Posterior vena cava (tissue), 2 donors: ENCODE measurements at regions not wholly inside any gene's neighbourhood (a gene's known extent, or its start where the extent isn't known, plus 50 kb on each side); places are given as distances from the start of the nearest gene placed in this dataset.

Experiments used
- DNase-seq: peaks from one replicate; pipeline ENCODE4 v3.0.0-alpha.2; 2020; ENCODE audit warnings: low spot score
- intact Hi-C, 2 donors: fragments of 100-400 bp; cut with DNase I; formaldehyde crosslinking; loops; one replicate each; pipeline versions ENCODE4 v1.14.1 to v1.14.2; 2022 to 2023
- donor health status: DM: yes; HTN: yes; CAD: no.
- donor health status: DM: yes; HTN: yes; CAD: no.

DNA sequence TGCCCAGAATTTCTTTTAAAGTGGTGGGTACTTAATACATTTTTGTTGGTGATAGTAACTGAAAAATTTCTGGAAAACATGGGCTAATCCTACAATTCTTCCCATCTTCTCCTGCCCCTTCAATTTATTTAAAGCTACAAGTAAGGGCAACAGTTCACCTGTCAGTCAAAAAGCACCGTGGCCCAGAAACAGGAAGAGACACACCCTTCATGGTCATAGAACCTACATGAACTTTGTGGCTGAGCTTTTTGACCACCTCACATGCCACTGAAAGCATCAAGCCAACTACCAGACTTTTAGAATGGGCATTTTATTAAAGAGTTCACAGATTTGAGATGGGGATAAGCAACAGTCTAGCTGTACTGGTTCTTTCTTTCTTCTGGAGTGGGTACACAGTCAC lies 201.1 kb upstream of the CNR1 start:
- intact Hi-C loops = no loop called here
- DNase-seq = no peak

DNA sequence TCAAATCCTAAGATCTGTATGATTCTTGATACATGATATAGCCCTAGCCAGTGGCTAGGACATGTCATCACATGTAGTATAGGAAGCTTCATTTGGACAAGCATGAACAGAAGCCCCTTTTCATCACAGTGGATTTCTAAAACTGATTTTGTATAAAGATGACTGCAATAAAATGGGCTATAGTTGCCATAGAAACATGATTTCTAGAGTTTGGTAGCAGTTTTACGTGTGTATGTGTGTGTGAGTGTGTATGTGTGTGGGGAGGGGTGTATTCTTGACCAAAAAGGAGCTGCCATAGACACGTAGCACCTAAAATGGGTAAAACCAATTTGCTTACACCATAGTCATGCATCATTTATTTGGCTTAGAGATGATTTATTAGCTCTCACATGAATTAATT lies 200.5 kb upstream of the CNR1 start:
- intact Hi-C loops = no loop called here
- no peak for DNase-seq

DNA sequence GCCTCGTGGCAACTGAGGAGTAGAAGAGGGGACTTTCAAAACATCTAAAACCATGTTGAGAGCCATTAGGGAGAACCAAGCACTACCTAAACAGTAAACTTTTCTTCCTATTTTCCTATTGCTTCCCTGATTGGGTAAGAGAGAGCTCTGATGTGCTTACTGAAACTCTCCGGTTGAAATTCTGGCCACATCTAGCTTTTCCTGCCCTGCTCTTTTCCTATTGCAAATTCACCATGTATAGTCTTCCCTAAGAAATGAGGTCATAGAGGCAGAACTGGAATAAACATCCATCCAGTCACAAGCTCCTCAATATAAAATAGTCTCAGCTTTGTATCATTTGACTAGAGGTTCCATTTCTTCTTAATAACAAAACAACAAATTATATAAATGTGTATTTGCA lies 199.5 kb upstream of the CNR1 start:
- DNase-seq = no peak
- intact Hi-C loops = no loop called here

DNA sequence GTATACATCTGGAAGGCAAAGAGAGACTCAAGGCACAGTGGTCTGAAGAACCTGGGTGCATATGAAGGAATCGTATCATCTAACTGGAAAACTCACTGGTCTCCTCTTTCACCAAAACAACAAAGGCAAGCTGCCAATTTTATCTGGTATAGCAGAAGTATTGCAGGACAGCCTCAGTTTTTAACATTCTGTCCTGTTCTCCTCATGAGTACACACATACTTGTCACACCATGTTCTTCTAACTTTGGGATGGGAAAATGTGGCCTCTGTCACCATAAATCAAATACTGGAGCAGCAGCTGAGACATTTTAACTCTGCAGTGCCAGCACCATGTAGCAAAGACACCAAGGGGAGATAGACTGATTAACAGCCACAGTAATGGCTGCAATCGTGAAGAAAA lies 199.1 kb upstream of the CNR1 start:
- intact Hi-C loops = no loop called here
- DNase-seq = no peak

DNA sequence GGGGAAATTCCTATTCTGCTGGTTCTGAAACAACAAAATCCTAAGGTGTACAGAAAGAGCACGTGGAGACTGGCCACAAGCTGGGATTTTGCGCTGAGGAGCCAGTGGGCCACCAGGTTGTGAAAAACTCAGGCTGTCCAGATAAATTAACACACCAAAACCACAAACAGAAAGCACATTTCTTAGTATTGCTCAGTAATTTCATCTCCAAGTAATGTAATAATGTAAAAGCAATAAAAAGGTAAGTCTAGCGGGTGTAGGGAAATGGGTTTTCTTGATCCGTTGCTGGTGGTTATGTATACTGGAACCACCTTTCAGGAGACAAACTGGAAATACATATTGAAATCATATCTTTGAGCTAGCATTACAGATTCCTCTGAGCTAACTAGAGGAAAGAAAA lies 195.6 kb upstream of the CNR1 start:
- no peak for DNase-seq
- intact Hi-C loops = no loop called here

DNA sequence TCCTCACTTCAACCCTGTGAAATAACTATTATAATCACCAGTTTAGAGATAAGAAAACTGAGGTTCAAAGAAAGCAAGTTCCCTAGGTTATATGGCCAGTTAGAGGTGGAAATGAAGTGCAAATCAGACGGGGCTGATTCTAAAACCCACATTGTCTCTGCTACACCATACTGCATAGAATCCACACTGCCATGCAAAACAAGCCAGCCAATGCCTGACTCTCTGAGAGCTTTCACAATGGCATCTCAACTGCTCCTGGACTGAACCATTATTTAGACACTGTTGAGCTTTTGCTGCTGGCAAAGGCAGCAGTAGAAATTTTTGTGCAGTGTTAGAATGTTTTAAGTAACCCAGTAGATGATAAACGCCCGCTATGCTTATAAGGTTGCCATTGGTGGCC lies 195.2 kb upstream of the CNR1 start:
- intact Hi-C loops = no loop called here
- no peak for DNase-seq

DNA sequence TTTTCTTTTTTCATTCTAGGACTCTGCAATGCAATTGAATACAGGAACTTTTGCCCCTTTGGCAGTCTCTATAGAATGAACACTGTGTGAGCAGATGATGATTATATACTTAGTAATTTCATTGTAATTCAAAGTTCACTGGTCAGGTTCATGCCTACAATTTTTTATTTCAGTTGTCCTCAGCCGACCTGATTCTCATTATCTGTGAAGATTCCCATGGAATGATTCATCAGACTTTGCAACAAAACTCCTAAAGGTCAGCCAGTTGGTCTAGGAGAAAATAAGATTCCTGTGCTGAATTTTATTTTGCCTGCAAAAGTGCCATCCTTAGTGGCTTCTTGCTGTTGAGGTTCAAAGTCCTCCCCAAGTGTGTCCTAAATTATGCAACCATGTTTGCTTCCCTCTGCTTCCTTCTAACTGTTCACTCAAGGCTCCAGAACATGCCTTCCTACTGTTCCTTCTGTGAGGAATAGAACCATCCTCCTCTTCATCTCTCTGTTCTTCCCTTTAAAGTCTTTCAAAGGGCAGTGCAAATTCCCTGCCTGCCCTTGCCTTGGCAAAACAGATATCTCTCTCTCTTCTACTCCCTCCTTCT lies 194.2 kb upstream of the CNR1 start:
- DNase-seq = no peak
- intact Hi-C loops = no loop called here

DNA sequence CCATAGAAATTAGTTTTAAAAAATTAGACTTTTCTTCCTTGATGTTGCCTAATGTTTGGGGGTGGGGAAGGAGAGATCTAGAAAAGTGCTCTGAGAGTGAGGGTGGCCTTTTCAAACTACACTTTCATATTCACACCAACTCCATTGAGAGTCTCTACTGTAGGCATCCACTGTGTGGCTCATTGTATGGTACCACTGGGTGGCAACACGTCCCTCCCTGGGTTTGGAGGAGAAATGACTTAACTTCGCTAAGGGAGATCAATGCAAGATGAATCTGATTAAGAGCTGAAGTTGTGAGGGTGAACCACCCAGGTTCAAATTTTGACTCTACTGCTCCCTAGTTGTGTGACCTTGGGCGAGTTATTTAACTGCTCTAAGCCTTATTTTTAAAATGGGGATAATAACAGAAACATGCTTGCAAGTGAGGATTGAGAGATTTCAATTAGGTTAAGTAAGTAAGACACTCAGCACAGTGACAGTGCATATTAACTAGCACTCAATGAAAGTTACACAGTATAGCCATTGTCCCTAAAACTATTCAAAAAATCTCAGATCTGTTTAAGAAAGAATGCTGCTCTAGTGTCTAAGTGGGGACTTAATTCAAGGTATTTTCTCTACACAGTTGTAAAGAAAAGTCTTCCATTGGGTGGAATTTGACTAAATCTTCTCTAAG lies 193.5 kb upstream of the CNR1 start:
- intact Hi-C loops = no loop called here
- DNase-seq = no peak

DNA sequence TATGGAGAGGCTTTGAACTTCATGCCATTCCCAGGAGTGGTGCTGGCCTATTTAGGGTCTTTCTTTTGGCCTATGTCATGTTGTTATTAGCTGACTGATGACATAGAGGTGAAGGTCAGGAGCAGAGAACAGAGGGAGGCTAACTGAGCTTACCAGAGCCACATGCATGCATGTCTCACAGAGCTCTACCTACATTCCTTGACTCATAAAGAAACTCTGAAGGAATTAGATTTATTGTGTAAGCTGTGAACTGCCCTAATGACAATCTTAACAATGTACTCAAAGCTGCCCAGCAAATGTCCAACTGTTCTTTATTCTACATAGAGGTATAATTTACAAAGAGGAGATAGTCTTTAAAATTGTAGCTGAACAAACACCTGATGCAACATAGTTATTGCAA lies 192.7 kb upstream of the CNR1 start:
- DNase-seq = no peak
- intact Hi-C loops = no loop called here

DNA sequence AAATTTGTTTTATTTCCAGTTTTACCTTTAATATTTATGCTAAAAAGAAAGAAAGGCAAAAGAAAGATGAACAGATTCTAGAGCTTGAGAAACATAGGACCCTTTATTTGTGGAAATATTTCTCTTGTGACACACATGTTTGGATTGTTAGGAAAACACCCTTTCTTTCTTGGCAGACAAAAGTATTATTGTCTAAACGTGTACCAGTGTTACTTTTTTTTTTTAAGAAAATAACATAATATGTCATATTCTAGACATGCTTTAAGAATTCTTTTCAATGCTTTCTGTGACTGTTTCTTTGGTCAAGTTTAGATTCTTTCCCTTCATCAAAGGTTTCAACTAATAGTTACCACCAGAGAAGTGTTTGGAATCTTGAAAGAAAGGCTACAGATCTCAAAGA lies 183.4 kb upstream of the CNR1 start:
- intact Hi-C loops = no loop called here

DNA sequence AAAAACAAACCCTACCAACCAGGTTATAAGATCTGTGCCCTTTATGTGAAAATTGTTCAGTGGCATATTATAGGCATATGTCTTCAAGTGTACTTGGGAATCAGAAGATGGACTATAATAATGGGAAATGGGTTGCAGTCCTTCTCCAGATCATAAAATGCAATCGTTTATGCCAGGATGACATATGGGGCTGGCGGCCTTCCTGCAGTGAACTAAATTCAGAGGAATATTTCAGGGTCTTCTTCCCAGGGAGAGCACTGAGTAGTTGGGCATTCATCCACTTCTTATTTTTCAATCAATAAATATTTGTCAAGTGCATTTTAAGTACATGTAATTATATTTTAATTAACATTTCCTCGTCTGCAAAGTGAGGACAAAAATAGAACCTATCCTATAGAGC lies 176.2 kb upstream of the CNR1 start:
- intact Hi-C loops = no loop called here
- no peak for DNase-seq

More for the DNA sequence above, 183.4 kb upstream of the CNR1 start:
- DNase-seq = no peak

DNA sequence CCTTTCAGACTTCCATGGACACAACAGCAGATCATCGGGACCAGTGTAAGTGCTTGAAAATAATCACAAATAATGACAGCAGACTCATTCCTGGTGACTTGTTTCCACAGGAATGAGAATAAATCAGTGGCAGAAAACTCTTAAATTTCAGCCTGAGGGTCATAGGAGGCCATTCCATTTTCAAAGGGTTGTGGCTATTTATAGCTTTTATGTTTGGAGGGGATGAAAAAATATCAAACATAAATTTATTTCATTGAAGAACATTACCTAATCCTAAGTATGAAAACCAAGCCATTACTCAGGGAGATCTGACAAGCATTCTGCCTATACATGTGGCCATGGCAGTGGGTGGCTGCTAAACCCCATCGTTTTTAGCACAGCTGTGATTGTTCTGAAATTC lies 173.6 kb upstream of the CNR1 start:
- DNase-seq = no peak
- intact Hi-C loops = no loop called here

DNA sequence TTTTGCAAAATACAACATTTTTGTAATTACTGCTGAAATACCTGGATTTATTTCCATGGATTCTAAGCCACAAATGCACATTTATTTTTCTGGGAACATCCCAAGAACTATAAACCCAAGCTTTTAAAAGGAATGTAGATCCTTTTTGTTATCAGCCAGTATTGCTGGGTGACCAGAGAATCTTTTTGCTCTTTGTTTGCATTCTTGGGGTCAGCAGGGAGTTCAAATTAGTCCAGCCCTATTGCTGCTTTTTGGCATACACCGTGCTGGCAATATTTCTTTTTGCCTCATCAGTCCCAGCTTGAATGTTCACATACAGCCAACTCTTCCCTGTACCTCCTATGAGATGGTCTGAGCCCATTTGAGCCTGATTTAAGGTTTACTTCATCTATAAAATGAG lies 155.2 kb upstream of the CNR1 start:
- no peak for DNase-seq
- intact Hi-C loops = no loop called here

DNA sequence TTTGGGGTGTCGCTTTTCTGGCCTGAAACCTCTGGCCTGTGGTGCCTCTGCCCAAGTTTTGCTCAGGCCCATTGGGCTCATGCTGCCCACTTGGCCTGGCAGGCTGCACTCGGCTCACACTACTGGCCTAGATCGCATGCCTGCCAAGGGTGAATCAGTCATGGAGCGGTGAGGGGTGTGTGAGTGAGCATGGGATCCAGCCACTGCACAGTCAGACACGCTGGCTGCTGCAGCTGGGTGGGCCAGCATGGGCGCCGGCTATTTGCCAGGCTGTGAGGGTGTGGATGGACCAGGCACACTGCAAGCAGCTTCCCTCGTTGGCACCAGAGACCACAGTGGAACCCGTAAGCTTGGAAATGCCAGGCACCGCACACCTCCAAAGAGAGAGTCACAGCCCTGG lies 145.4 kb upstream of the CNR1 start:
- no peak for DNase-seq
- intact Hi-C loops = no loop called here

DNA sequence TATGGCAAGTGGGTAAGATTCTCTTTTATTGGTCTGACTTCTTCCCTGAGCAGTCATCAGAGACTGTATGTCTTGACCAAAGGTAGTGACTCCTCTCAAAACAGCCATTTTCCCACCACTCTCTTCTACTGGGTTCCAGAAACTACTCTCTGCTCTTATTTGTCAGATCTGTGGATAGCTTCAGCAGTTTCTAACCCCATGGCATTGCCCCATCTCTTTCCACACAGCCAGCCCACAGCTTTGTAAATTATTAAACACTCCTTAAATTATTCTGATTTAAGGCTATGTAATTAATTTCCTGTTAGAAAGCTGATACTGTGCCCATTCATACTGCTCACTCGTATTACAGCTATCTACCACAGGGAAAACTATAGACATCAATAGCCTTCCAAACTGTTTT lies 138.4 kb upstream of the CNR1 start:
- DNase-seq = no peak
- intact Hi-C loops = no loop called here

DNA sequence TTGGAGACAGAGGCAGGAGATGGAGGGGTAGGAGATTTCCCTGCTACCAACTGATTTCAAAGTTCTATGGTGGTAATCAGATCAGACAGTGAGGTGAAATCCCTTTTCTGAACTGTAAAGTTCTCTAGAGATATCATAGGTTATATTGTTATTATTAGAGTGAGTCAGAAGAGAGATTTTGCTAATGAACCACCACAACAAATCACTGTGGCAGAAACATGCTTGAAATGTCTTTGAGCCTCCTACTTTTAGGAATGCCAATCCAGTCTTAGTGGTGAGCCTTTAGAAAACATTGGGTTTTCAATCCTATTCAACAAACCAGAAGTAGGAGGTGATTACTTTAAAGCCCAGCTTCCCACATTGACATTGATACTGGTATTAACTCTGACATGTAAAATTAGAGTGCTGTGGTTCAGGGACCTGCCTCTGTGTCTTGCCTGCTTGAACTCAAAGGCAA lies 136.7 kb upstream of the CNR1 start:
- intact Hi-C loops = no loop called here
- DNase-seq = no peak

DNA sequence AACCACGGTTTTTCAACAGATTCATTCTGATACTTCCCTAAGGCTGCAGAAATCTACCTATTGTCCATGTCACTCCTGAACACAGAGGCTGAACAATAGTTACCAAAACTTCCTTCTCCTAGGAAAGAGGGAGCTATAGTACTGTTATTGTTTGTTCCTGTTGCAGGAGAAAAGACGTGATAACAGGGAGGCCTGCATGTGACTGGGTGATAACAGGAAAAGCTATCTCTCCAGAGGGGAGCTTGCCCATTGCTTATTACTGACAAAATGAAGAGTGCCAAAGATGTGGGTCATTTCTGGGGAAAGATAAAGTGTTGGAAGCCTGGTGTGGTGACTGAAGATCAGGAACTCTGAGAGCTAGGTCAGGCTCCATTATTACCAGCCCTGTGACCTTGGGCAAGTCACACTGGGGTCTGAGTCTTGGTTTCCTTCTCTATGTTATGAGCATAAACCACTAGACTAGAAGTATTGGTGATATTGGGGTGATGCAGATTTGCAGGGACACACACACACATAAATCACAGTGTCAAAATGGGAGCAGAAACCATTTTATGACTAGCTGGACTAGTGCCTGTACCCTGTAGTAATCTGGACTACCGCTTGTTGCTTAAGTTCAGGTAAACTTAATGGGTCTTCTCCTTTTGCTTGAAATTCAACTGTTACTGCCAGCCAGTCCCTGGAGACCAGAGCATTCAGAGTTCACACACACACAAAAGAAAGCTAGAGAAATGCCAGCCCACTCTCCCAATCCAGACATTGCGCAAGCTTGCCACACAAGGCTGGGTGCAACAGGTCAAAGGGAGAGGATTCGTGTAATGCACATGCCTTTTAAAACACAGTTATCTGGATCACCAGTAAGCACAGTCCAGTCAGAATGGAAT lies 136.0 kb upstream of the CNR1 start:
- DNase-seq = no peak
- intact Hi-C loops = no loop called here

DNA sequence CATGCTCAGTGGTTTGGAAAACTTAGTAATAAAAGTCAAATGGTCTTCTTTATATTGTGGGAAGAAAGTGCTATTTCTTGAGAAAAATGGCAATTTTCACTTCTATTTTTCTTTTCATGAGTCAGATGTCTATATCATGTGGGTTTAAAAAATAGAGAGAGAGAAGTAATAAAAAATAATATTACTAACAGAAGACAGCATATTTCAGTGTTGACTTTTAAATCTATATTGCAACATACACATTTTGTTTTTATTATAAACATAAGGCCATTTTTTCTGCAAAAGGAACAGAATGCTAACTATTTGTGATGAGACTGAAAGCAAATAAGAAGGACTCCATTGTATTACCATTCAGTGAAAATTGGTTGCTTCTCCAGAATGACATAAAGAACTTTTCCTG lies 135.1 kb upstream of the CNR1 start:
- intact Hi-C loops = no loop called here
- DNase-seq = no peak

DNA sequence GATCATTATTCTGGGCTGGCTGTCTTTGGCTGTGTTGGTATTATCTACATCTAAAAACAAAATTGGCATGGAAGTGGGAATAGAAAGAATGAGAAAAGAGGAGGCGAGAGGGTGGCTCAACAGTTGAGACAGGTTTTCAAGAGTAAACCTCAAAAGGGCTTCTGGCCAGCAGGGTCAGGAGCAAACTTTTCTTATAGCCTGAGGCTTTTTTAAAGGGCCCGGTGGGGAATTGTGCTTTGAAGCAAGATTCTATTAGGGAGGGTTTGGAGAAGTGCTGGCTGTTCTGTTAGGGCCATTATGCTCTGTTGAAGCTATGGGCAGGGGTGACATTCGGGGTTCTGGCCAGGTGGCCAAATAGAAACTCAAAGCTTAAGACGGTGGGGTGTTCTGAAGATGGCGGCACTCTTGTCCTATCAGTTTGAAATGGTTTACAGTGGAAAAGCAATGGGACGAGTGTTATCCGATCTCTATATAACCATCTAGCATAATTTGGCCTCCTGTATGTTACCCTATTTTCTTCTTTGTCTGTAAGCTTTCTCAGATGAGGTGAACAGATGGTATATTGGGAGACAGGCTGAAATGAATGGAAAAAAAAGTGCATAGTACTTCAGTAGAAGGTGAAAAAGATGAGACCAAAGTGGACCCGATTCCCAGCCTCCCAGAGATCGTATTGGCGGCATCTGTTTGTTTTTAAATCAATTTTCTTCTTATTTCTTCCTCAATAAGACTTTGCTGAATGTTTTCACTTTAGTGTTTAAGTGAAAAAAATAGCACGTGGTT lies 132.1 kb upstream of the CNR1 start:
- DNase-seq = no peak
- intact Hi-C loops = no loop called here

DNA sequence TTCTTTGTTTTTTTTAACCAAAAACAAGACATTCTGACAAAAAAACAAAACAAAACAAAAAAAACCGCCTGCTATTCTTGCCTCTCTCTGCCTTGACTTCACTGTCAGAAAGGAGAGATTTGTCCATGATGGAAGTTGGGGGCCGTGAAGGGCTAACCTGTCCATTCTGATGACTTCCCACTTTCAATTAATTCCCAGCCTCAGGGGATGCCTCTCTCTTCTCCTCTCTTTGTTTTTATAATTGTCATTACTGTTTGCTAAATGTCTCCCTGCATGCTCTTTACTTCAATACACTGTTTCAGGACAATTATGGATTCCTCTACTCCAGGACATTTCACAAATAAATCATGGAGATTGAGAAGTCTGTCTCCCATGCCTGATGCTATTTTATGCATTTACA lies 130.5 kb upstream of the CNR1 start:
- DNase-seq = no peak
- intact Hi-C loops = no loop called here
